ENCODE measurements at regions not wholly inside any gene's neighbourhood (a gene's known extent, or its start where the extent isn't known, plus 50 kb on each side); places are given as distances from the start of the nearest gene placed in this dataset.

DNA sequence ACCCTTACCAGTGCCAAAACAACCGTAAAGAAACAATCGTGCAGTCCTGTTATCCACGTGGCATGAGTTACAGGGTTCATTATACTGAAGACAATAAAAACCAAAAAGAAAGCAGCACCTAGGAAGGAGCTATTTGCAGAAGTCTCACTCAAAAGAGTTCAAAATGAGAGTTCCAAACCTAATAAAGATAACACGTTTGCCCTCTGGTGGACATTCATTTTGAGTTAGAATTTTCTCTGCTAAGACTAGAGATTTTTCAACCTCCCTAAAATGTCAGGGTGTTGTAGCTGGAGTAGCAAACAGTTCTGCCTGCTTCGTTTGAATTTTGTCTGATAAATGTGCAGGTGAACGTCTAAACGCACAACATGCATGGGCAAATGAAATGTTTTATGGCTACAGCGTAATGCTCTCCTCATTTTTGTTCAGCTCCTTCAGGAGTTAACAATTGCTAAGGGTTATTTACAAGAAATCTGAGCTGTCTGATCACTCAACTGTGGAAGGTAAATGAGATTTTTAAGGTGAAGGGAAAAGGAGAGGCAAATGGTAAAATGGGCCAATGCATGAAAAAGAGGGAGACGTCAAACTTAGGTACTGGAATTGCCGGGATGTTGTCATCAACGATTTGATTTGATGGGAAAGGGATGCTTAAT is 1067.9 kb upstream of the EEF2KMT start:
- DNase-seq: no peak

DNA sequence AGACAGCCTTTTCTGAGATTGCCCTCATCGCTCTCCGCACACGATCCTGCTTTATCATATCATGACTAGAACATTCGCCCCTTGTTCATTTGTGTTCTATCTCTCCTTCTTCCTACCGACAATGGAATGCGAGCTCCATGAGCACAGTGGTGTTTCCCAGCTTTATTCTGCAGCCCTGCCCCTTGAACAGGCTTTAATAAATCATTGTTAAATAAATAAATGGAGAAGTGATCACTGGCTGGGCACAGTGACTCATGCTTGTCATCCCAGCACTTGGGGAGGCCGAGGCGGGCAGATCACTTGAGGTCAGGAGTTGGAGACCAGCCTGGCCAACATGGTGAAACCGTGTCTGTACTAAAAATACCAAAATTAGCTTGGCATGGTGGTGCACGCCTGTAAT is 1063.3 kb upstream of the EEF2KMT start:
- no peak for DNase-seq

DNA sequence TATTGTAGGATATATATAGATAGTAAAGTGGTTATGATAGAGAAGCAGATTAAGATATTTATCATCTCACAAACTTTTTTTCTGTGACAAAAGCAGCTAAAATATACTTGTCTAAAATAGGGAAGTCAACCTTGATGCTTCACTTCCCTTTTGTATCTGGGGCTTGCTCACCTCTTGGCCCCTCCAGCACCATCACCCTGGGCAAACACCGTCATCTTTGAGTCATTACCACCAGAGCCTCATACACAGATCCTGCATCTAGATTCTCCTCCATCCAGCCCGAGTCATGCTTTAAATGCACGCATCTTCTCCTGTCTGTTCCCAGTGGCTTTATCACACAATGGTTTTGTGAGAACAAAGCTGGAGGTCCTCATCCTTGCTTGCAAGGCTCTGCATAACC is 1062.7 kb upstream of the EEF2KMT start:
- DNase-seq: no peak

DNA sequence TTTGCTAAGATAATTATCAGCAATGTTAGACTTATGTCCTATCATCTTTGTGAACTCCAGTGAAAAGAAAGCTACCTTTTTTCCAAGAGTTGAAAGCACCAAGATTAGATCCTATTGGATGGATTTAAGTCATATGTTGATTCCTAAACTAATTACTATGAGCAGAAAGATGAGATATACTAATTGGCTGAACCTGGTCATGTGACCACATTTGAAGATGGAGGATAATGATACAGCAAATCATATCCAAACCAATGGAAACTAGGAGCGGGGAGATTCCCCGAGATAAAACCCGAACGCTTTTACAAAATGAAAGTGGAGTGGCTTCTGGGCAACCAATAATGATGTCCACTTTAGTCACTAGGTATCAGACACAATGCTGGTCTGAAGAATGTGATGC is 1060.2 kb upstream of the EEF2KMT start:
- no peak for DNase-seq

DNA sequence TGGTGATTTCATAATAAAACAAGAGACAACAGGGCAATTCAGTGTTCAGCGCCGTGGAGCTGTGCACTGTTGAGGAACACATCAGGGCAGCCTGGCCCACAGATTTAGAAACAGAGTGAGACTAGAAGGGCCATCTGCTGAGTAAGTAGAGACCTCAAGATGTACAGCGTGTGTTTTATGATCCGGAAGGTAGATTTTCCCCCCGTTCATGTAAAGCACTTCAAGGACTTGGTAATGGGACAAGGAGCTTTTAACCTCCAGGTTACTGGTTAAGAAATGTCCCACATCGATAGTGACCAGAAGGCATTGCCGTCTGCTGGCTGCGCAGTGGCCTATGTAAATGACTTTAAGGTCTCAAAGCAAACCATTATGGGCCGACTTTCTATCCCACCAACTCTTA is 1057.7 kb upstream of the EEF2KMT start:
- DNase-seq: no peak

DNA sequence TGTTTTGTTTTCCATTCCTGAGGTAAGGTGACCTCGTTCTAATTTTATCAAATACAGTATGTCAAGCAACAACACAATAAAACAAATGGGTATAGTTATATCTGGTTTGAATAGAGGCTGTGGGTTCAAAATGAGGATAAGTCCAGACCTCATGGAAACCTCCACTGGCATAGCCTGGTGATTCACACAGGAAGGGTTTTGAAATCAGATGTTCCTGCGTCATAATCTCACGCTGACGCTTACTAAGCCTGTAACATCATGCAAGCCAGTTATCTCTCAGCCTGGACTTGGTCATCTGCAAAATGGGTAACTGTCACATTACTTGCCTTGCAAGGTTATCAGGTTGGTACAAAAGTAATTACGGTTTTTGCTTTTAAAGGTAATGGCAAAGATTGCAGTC is 1056.3 kb upstream of the EEF2KMT start:
- no peak for DNase-seq

DNA sequence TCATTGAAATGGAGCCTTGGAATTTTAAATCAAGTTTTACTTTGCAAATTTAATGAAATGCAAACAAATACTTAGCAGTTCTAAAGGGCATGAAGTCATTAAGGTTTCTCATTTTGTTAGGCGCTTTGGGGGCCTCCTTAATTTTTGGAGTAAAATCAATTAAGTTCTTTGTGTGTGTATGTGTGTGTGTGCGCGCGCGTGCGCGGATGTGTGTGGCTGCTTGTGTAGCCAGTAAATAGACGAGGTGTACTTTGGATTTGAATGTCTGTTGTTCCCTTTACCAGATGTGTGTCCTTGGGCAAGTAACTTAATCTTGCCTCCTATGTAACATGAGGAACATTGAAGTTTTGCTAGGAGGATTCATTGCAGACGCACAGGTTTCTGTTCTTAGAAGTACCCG is 1051.4 kb upstream of the EEF2KMT start:
- DNase-seq: no peak

DNA sequence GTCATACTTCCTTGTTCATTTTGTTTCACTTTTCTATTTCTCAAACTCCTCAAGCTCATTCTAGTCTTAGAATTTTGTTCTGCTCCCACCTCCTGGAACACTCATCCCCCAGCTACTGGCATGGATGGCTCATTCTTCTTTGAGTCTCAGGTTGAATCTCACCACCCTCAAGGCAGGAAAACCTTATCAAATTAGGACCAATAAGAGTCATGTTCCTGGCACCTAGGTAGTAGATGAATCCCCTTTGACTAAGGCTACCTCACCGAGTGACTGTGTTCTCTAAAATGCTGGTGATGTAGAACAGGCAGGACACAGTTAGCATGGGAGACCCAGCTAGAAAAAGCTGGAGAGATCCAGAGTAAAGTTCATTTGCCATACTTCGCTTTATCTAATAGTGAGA is 1050.8 kb upstream of the EEF2KMT start:
- DNase-seq: no peak

DNA sequence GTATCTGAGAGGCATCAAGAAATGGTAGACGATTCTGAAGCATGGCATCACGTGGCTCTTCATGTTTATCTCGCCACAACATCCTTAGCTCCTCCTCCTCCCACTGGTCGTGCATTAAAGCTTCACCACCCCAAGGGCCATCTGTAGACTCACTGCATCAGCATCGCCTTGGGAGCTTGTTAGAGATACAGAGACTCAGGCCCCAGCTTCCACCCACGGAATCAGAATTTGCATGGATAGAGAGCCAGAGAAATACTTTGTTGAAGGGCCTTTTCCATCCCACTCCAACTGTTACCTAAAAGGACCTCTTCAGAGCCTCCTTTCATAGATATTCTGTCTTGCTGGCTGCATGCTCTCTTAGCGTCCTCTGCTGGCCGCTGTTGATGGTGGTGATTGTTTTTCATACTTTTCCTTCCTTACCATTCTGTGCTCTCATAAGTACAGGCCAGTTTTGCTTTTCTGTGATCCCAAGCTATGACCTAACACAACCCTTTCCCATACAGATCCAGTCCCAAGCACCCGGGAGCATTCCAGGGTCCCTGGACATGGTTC is 1049.4 kb upstream of the EEF2KMT start:
- DNase-seq: no peak

DNA sequence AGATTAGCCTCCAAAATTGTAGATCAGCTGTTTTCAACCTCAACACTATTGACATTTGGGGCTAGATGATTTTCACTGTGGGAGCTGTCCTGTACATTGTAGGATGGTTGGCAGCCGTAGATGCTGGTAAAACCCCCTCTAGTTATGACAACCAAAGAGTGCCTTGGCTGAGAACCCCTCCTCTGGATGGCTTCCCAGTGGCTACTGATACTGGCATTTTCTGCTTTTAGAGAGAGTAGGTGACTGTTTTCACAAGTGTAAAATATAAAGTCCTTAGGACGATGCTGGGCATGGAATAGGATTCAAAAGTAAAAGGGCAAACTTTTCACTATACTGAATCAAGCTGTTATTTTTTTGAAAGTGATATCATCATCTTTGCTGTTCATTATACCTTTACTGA is 1048.8 kb upstream of the EEF2KMT start:
- DNase-seq: no peak

DNA sequence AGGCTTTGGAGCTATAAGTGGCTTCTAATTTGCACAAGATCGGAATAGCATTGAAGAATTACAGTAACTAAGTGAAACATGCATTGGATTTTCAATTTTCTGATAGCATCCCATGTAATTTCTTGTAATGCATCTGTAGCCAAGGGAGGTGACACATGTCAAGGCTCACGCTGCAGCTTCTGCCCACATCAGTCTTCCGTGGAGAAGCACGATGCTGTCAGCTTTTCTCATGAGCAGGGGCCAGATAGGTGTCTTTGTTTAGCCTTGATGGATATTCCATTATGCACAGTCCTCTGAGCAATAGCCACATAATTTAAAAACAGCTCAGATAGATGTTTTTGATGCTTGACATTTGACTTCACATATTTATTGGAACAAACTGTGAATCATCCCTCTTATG is 1046.9 kb upstream of the EEF2KMT start:
- no peak for DNase-seq

DNA sequence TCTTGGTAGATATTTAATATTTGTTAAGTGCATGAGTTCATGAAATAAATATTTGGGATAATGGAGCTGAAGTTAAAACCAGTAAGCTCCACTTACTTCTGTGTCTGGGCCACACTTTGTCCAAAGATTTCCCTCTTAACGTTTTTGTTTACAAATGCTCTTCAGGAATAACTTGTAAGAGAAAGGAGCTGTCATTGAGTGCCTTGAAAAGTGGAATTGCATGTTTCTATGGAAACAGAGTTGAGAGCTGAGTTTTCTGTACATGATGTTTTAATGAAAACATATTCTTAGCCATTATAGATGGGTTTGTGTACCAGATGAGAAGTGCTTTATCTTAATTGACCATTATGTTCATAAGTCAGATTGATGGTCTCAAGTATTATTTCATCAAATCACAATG is 1045.4 kb upstream of the EEF2KMT start:
- DNase-seq: no peak

DNA sequence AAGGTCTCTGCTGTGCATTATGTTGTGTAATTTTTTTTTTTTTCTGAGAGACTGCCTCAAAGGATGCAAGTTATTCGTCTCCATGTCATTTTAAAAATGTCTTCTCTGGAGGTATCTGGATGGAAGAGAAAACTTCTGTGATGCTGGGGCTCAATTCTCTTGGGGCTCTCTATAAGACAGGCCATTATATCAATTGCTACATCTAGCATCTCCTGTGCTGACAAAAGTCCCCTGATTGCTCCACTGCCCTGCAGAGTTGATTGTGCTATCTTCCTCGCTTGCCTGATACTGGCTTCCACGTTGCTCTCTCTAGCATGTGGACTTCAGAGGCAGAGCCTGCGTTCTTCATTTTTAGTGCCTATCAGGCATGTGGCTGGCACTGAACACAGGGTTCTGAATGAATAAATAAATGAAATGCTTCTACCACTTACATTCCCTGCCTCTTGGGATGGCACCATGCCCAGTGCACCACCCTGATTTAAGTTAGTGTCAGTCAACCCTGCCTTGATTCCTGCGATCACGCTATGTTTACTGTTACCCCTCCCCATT is 1035.5 kb upstream of the EEF2KMT start:
- no peak for DNase-seq

DNA sequence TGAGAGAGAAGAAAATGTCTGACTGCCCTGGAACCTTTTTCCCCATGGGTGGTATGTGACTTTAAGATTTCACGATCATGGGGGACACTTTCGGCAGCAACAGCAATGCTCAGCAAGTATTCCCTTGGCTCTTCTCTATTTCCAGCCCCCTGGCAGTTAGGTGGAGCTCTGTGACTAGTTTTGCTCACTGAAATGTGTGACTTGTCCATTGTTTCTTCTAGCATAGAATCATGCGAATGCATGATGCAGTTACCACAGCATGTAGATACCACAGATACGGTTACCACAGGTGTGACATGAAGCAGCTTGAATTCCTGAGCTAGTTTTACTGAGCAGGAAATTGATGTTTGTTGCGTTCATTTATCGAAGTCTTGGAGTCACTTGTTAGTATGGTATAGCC is 1034.5 kb upstream of the EEF2KMT start:
- no peak for DNase-seq

DNA sequence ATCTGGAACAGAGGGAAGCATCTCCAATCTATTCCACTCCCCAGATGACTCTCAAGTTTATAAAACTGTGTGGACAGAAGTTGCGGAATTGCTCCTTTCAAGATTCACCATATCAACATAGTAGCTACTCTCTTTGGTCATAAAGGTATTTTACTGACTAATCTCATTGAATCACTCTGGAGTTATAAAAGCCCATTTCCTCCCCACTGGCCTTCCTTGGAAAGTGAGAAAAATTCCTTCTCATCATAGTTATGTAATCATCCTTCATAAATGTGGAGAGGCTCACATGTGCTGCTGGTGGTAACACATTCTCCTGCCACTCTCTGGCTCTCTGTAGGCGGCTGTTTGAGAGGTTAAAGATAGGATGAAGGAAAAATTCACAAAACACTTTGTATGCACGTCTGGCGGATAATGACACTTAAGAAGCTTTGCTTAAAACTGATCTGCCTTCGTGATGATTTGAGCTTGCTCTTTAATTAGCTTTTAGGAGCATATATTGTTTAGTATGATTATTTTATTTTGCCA is 1034.0 kb upstream of the EEF2KMT start:
- DNase-seq: no peak

DNA sequence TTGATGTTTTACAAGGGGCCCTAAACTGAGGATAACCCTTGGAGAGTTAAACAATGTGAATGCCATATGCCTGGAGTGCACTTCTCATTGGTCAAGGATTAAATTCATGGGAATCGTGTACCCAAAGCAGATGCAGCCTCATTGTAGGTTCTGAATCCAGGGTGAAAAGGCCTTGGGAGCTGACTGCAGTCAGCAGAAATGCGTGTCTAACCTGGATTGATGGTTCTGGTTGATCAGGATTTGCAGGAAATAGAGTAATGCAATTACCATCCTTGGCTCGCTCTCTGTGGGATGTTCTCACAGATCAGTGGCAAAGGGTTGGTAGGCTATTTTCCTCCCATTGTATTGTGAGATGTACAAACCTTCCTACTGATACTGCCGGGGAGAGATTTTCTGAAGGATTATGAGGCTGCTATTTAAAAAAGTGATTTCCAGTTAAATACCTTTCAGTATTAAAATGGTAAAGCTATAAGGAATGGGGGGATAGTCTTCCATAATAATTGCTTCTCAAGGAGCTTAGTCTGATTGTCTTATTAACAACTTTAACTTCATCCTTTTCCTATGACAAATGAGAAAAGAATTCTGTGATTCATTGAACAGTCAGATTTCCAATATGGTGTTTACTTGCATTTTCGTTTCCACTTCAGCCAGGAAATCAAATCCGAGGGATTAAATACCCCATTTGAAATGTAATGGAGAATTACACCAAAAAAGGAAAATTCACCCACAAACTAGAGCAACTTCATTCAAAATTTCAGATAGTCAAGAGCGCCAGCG is 1028.1 kb upstream of the EEF2KMT start:
- DNase-seq: no peak

DNA sequence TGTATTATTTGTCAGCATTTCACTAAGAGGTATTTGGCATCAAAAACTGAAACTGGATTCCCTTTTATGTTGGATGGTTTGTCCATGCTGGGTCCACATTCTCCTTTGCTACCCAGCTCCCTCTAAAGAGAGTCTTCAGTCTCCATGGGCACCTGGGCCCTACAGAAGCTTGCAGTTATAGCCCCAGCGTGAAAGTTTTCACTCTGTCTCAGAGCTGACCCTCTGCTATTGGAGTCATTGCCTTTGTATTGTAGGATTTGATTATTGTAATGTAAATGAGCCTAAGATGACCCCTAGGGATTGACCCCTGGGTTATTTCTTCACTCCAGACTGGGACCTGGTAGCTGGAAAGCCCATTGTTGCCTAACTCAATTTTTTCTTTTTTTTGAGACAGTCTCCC is 1026.5 kb upstream of the EEF2KMT start:
- DNase-seq: no peak

DNA sequence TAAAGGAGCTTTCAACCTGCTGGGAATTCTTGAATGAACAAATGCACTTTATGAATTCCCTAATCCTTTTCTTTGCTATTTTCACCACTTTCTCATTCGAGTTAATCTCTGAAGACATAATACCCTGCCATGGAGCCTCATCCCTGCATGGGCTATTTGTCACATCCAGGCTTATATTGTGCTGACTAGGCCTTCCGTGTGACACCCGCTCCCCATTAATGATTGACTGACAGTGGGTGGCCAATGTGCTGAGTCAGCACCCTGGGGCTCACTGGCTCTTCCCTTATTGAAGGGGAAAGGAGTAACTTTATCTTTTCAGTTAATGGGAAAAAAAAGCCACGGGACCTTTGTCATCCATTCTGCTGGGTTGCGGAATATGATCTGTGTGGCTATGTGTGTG is 1024.8 kb upstream of the EEF2KMT start:
- DNase-seq: no peak

DNA sequence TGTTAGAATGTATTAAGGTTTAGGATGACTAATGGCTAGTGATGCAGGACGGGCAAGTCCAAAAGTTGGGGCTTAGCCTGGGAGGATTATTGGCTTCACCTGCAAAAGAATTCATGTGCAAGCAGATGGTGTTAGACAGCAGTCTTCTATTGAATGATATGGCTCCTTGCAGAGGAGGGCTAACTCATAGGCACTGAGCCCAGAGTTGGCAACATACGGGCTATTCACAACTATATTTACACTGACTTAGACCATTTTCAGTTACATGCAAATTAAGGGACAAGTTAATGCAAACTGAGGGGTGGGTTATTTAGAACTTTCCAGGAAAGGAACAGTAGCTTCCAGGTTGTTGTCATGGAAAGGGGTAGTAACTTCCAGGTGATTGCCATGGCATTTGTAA is 1017.1 kb upstream of the EEF2KMT start:
- no peak for DNase-seq

DNA sequence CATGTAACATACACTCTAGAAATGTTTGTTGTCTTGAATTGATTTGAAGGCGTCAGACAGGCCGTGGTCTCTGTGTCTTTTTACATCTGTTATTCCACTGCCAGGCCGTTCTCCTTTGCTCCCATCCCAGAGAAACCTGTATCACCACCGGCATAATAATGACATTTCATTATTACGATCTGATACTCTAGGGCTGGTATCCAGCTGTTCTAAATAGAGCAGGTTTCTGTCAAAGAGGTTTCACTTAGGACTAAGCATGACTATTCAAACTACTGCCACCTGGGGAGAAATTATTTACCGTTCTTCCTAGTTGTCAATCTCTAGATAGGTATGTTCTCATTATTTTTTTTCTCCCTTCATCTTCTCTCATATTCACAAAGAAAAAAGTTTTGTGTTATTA is 1016.2 kb upstream of the EEF2KMT start:
- DNase-seq: no peak

DNA sequence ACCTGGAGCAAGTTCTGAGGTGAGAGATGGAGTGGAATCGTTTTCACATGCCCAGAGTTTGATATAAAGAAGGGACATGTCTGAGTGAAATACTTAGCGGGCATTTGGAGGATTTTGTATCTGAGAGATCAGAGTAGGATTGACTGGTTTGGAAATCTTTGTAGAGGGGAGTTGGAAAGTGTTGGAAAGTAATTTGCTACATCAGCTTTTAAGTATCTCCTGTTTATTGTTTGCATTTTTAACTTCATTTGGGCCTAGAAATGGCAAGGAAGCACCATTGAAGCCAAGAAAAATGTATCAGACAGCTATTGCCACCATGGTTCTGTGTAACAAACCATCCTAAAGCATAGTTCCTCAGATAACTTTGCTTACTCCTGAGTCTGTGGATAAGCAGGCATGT is 1015.1 kb upstream of the EEF2KMT start:
- no peak for DNase-seq

DNA sequence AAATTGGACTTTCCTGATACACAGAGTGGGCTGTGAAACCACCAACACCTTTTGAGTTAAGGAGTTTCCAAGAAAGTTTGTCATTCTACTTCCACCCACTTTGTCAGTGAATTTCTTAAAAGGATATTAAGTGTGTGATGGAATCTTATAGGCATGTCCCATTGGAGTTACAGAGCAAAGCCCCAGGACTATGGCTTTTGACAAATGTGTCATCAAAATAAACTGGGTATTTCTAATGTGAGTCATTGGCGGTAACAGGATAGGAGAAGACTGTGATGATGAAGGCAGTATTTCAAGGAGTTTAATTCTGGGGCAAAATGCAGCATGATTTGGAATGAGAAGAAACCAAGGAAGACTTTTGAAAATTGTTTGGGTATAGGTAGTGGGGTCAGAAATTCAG is 1013.8 kb upstream of the EEF2KMT start:
- DNase-seq: no peak

DNA sequence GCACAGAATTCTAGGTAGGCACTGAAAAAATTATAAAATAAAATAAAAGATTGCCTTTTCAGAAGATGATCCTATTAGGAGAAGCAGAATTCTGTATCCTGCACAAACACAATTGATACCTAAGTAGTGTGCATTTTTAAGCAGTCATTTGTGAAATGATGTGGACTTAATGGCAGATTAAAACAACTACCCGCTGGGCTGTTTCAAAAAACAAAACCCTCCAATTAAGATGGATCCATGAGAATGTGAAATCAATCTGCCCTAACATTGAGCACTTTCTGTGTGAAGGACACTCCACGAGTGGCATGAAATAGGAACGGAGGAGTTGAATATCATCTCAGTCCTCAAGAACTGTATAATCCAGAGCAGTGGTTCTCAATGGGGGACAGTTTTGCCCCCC is 1012.8 kb upstream of the EEF2KMT start:
- no peak for DNase-seq

DNA sequence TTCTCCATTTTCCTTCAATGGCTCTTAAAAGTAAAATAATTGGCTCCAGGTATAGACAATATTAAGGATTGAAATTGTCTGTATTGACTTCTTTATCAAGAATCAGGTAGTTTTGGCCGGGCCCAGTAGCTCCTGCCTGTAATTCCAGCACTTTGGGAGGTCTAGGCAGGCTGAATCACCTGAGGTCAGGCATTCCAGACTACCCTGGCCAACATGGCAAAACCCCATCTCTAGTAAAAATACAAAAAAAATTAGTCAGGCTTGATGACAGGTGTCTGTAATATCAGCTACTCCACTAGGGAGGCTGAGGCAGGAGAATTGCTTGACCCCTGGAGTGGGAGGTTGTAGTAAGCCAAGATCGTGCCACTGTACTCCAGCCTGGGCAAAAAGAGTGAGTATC is 1008.5 kb upstream of the EEF2KMT start:
- DNase-seq: no peak

All from NCI-H2107 (cell line).